HepG2 (cell line): ENCODE measurements at regions not wholly inside any gene's neighbourhood (a gene's known extent, or its start where the extent isn't known, plus 50 kb on each side); places are given as distances from the start of the nearest gene placed in this dataset.

Source experiments
- ARID5B ChIP-seq: IDR thresholded peaks from 2 replicates; pipeline ENCODE4 v1.4.0; 2020; ENCODE audit warnings: mild to moderate bottlenecking, missing genetic modification reagents
- CEBPB ChIP-seq: IDR thresholded peaks from 2 replicates; pipeline ENCODE4 v1.6.1; 2011; ENCODE audit warnings: low read depth, low read length, improper control_type of control experiment, borderline replicate concordance
- IKZF1 ChIP-seq: fragments of 450-650 bp; IDR thresholded peaks from 2 replicates; pipeline ENCODE4 v1.7.1; 2016
- IRX3 ChIP-seq: sonication (generic); formaldehyde crosslinking; IDR thresholded peaks from 2 replicates; pipeline ENCODE4 v1.8.1; 2023; ENCODE audit warnings: mild to moderate bottlenecking, low read depth, missing genetic modification reagents, borderline replicate concordance
- JUND ChIP-seq: sonication (generic); formaldehyde crosslinking; IDR thresholded peaks from 2 replicates; pipeline ENCODE4 v1.8.0; 2022; ENCODE audit warnings: mild to moderate bottlenecking, missing genetic modification reagents
- MYPOP ChIP-seq: sonication (generic); formaldehyde crosslinking; IDR thresholded peaks from 2 replicates; pipeline ENCODE4 v1.8.1; 2023; ENCODE audit warnings: mild to moderate bottlenecking, moderate library complexity, missing genetic modification reagents
- NCOA5 ChIP-seq: sonication (generic); formaldehyde crosslinking; IDR thresholded peaks from 2 replicates; pipeline ENCODE4 v1.4.0; 2020; ENCODE audit warnings: missing genetic modification reagents
- POGZ ChIP-seq: sonication (generic); formaldehyde crosslinking; IDR thresholded peaks from 2 replicates; pipeline ENCODE4 v1.4.0; 2020; ENCODE audit warnings: mild to moderate bottlenecking, missing genetic modification reagents
- POLR2G ChIP-seq: fragments of 200-400 bp; formaldehyde crosslinking; IDR thresholded peaks from 2 replicates; pipeline ENCODE4 v1.6.1; 2018; ENCODE audit warnings: mild to moderate bottlenecking, low read depth, low read length, moderate library complexity
- PRDM15 ChIP-seq: sonication (generic); formaldehyde crosslinking; IDR thresholded peaks from 2 replicates; pipeline ENCODE4 v1.4.0; 2020; ENCODE audit warnings: missing genetic modification reagents
- PTBP1 ChIP-seq: fragments of 200-400 bp; formaldehyde crosslinking; IDR thresholded peaks from 2 replicates; pipeline ENCODE4 v1.6.1; 2018; ENCODE audit warnings: low read length, low read depth; ENCODE audit not compliant: poor library complexity, severe bottlenecking
- SOX5 ChIP-seq: IDR thresholded peaks from 2 replicates; pipeline ENCODE4 v1.6.1; 2016; ENCODE audit warnings: borderline replicate concordance
- SSRP1 ChIP-seq: IDR thresholded peaks from 2 replicates; pipeline ENCODE4 v1.6.1; 2016; ENCODE audit warnings: control low read depth
- TBX2 ChIP-seq: sonication (generic); formaldehyde crosslinking; IDR thresholded peaks from 2 replicates; pipeline ENCODE4 v1.5.0; 2020; ENCODE audit warnings: missing genetic modification reagents, mild to moderate bottlenecking, borderline replicate concordance
- ZBTB1 ChIP-seq: sonication (generic); formaldehyde crosslinking; IDR thresholded peaks from 2 replicates; pipeline ENCODE4 v1.4.0; 2020; ENCODE audit warnings: missing genetic modification reagents, borderline replicate concordance
- ZGPAT ChIP-seq: IDR thresholded peaks from 2 replicates; pipeline ENCODE4 v1.6.1; 2016; ENCODE audit warnings: mild to moderate bottlenecking
- ZNF253 ChIP-seq: sonication (generic); formaldehyde crosslinking; IDR thresholded peaks from 2 replicates; pipeline ENCODE4 v1.8.0; 2022; ENCODE audit warnings: mild to moderate bottlenecking, missing genetic modification reagents, borderline replicate concordance
- ZNF335 ChIP-seq: sonication (generic); formaldehyde crosslinking; IDR thresholded peaks from 2 replicates; pipeline ENCODE4 v1.4.0; 2020; ENCODE audit warnings: missing genetic modification reagents
- ZNF530 ChIP-seq: sonication (generic); formaldehyde crosslinking; IDR thresholded peaks from 2 replicates; pipeline ENCODE4 v1.5.0; 2020; ENCODE audit warnings: low read depth, mild to moderate bottlenecking, missing genetic modification reagents
- ZNF556 ChIP-seq: sonication (generic); formaldehyde crosslinking; IDR thresholded peaks from 2 replicates; pipeline ENCODE4 v1.4.0; 2020; ENCODE audit warnings: mild to moderate bottlenecking, missing genetic modification reagents, borderline replicate concordance
- ZNF782 ChIP-seq: sonication (generic); formaldehyde crosslinking; IDR thresholded peaks from 2 replicates; pipeline ENCODE4 v1.4.0; 2020; ENCODE audit warnings: missing genetic modification reagents, mild to moderate bottlenecking, borderline replicate concordance
- ZNF850 ChIP-seq: sonication (generic); formaldehyde crosslinking; conservative IDR thresholded peaks from 2 replicates; pipeline ENCODE4 v1.9.0; 2021; ENCODE audit warnings: mild to moderate bottlenecking, missing genetic modification reagents

GRCh38 chr20:16119909-16120308 lies 453.3 kb downstream of the KIF16B start (continued):
- peak; percentile 89 for TF ChIP-seq ARID5B (CRISPR knock-in tag)
- TF ChIP-seq ZNF556 (CRISPR knock-in tag) = no peak
- TF ChIP-seq CEBPB = no peak
- TF ChIP-seq SOX5 (CRISPR knock-in tag) = peak; percentile 78
- no peak for TF ChIP-seq ZNF850 (CRISPR knock-in tag)
- TF ChIP-seq ZNF782 (CRISPR knock-in tag) = no peak
- peak; percentile 27; the same call in 1 of the 2 replicates for TF ChIP-seq TBX2 (CRISPR knock-in tag)
- TF ChIP-seq POGZ (CRISPR knock-in tag) = no peak; the same call in 1 of the 2 replicates
- TF ChIP-seq IRX3 = no peak
- no peak for TF ChIP-seq ZBTB1
- TF ChIP-seq ZNF335 (CRISPR knock-in tag) = no peak
- no peak for TF ChIP-seq JUND (CRISPR knock-in tag)
- 0 out of 2 replicates have a peak, but pooled peaks have one; percentile 29 for TF ChIP-seq ZGPAT (CRISPR knock-in tag)
- no peak for TF ChIP-seq PRDM15 (CRISPR knock-in tag)
- no peak for TF ChIP-seq PTBP1
- no peak for TF ChIP-seq ZNF530 (CRISPR knock-in tag)
- TF ChIP-seq IKZF1 = no peak
- no peak for TF ChIP-seq POLR2G
- no peak for TF ChIP-seq NCOA5 (CRISPR knock-in tag)
- TF ChIP-seq MYPOP (CRISPR knock-in tag) = no peak
- no peak for TF ChIP-seq ZNF253 (CRISPR knock-in tag)
- no peak for TF ChIP-seq SSRP1 (CRISPR knock-in tag)
